Stomach (tissue), 8 donors: ENCODE measurements at regions not wholly inside any gene's neighbourhood (a gene's known extent, or its start where the extent isn't known, plus 50 kb on each side); places are given as distances from the start of the nearest gene placed in this dataset.

ENCODE experiments used
- DNase-seq, 2 donors: peaks; one replicate each; pipeline versions ENCODE4 v3.0.0 to v3.0.0-alpha.2; 2013 to 2019
- H3K27ac ChIP-seq, 5 donors: fragments of 200-600 bp in 4 of 5; sonication (generic) in 4 of 5; one replicate each; pipeline ENCODE4 v1.5.1; 2013 to 2019; ENCODE audit warnings: mild to moderate bottlenecking in 1 of 5, moderate library complexity in 1 of 5
- H3K27me3 ChIP-seq, 3 donors: fragments of 200-600 bp; sonication (generic); one replicate each; pipeline ENCODE4 v1.5.1; 2017 to 2019; ENCODE audit warnings: mixed run types in 1 of 3
- H3K36me3 ChIP-seq, 4 donors: fragments of 200-600 bp; sonication (generic); 1 replicate in 3 of 4; 2 replicates in 1 of 4; pipeline ENCODE4 v1.5.1; 2016 to 2019
- H3K4me1 ChIP-seq, 4 donors: fragments of 200-600 bp; sonication (generic); one replicate each; pipeline ENCODE4 v1.5.1; 2016 to 2019
- H3K4me3 ChIP-seq, 4 donors: fragments of 200-600 bp; sonication (generic) in 3 of 4; one replicate each; pipeline ENCODE4 v1.5.1; 2016 to 2019; ENCODE audit warnings: mild to moderate bottlenecking in 1 of 4
- H3K9me3 ChIP-seq, 4 donors: fragments of 200-600 bp; sonication (generic); one replicate each; pipeline ENCODE4 v1.5.1; 2016 to 2019
- CTCF ChIP-seq, 7 experiments: fragments of 450-650 bp in 4 of 7; fragments of 200-600 bp in 3 of 7; sonication (generic) in 3 of 7; IDR thresholded peaks; one replicate each; pipeline ENCODE4 v1.5.1; 2016 to 2019; ENCODE audit warnings: antibody characterized with exemption in 7 of 7, control low read depth in 2 of 7, mild to moderate bottlenecking in 1 of 7
- EP300 ChIP-seq: sonication (generic); formaldehyde crosslinking; IDR thresholded peaks from one replicate; pipeline ENCODE4 v1.6.1; 2017; ENCODE audit warnings: antibody characterized with exemption
- POLR2A ChIP-seq, 4 donors: fragments of 450-650 bp; IDR thresholded peaks; one replicate each; pipeline ENCODE4 v1.6.1; 2016; ENCODE audit warnings: antibody characterized with exemption in 4 of 4, control low read depth in 2 of 4, mild to moderate bottlenecking in 1 of 4, moderate library complexity in 1 of 4
- POLR2AphosphoS5 ChIP-seq, 3 donors: sonication (generic); formaldehyde crosslinking; IDR thresholded peaks; one replicate each; pipeline ENCODE4 v1.6.1; 2016; ENCODE audit warnings: antibody characterized with exemption in 3 of 3
- WGBS, 5 donors: extraction: QIAGEN DNeasy Blood & Tissue Kit in 3 of 5; methylation state at CpG; one replicate each; pipeline versions ENCODE4 v1.1.5 to v1.1.7; 2013 to 2018; 5-methylcytosine and 5-hydroxymethylcytosine counted together
- intact Hi-C: fragments of 100-400 bp; cut with DNase I; formaldehyde crosslinking; loops from one replicate; pipeline ENCODE4 v1.15.1; 2023; ENCODE audit warnings: low total_unique reads
- donor health status: healthy with polysubstance abuse.
- donor health status: Bipolar disorder and iron deficiency.
- donor health status: healthy.

GRCh38 chr13:103730407-103730806 is 664.2 kb upstream of the SLC10A2 start:
- TF ChIP-seq POLR2A (IDR thresholded peaks at IDR 0.05) (no peak), CTCF (IDR thresholded peaks at IDR 0.05) (no peak), EP300 (no peak), POLR2AphosphoS5 (IDR thresholded peaks at IDR 0.05) (no peak)
- intact Hi-C loops = no loop called here

GRCh38 chr13:103726808-103727207 is 660.6 kb upstream of the SLC10A2 start:
- H3K9me3 ChIP-seq = peaks cover 0 to 7% (median 0%) of the 10 kb centered on the region in 4 donors
- no peak overlapping the region for H3K27ac ChIP-seq
- 29 to 44% (median 36%) methylated on average over 1 of the region's 1 CpG for WGBS, 5 donors
- intact Hi-C loops = no loop called here
- no peaks in the 10 kb centered on the region for H3K36me3 ChIP-seq
- H3K4me3 ChIP-seq = no peak overlapping the region
- DNase-seq = no peak
- H3K27me3 ChIP-seq = no peaks in the 10 kb centered on the region
- H3K4me1 ChIP-seq = no peaks in the 10 kb centered on the region
- TF ChIP-seq CTCF (IDR thresholded peaks at IDR 0.05) (no peak), POLR2A (IDR thresholded peaks at IDR 0.05) (no peak), EP300 (no peak), POLR2AphosphoS5 (IDR thresholded peaks at IDR 0.05) (no peak)

More at GRCh38 chr13:103730407-103730806, 664.2 kb upstream of the SLC10A2 start:
- Histone ChIP-seq H3K4me3 (no peak overlapping the region), H3K27me3 (no peaks in the 10 kb centered on the region), H3K4me1 (no peaks in the 10 kb centered on the region), H3K9me3 (no peaks in the 10 kb centered on the region), H3K27ac (no peak overlapping the region), H3K36me3 (no peaks in the 10 kb centered on the region)
- 63 to 74% (median 69%) methylated on average over 6 of the region's 6 CpGs for WGBS, 5 donors
- DNase-seq = no peak

GRCh38 chr13:103716718-103717117 is 650.5 kb upstream of the SLC10A2 start:
- 0 to 57% (median 6%) methylated on average over 1 of the region's 1 CpG for WGBS, 5 donors
- no peak overlapping the region for H3K4me3 ChIP-seq
- intact Hi-C loops = no loop called here
- DNase-seq = no peak
- H3K27me3 ChIP-seq = no peaks in the 10 kb centered on the region
- no peaks in the 10 kb centered on the region for H3K4me1 ChIP-seq
- TF ChIP-seq CTCF (IDR thresholded peaks at IDR 0.05) = no peak
- no peaks in the 10 kb centered on the region for H3K36me3 ChIP-seq
- no peaks in the 10 kb centered on the region for H3K9me3 ChIP-seq
- no peak overlapping the region for H3K27ac ChIP-seq

- intact Hi-C loops = no loop called here
- WGBS, 5 donors = 80 to 85% (median 83%) methylated on average over 5 of the region's 5 CpGs
- no peaks in the 10 kb centered on the region for H3K36me3 ChIP-seq
- no peaks in the 10 kb centered on the region for H3K4me1 ChIP-seq
- H3K27me3 ChIP-seq = no peaks in the 10 kb centered on the region
- H3K9me3 ChIP-seq = no peaks in the 10 kb centered on the region
- TF ChIP-seq POLR2AphosphoS5 (IDR thresholded peaks at IDR 0.05) (no peak), CTCF (IDR thresholded peaks at IDR 0.05) (no peak), POLR2A (IDR thresholded peaks at IDR 0.05) (no peak), EP300 (no peak)
- DNase-seq = no peak
- H3K27ac ChIP-seq = no peak overlapping the region
- H3K4me3 ChIP-seq = no peak overlapping the region
Observed at GRCh38 chr13:103715335-103715734, 649.1 kb upstream of the SLC10A2 start.
